Endothelial cell of umbilical vein (primary cell): ENCODE measurements at regions not wholly inside any gene's neighbourhood (a gene's known extent, or its start where the extent isn't known, plus 50 kb on each side); places are given as distances from the start of the nearest gene placed in this dataset.
"Not testable (repeated sequence)": the region's sequence is repeated elsewhere in the genome, so short reads cannot be mapped to it uniquely, and the experiment has no call there.

Source experiments
- CTCF ChIP-seq, 2 donors: IDR thresholded peaks; 1 replicate in 1 of 2; 2 replicates in 1 of 2; pipeline ENCODE4 v1.5.1; 2011; ENCODE audit warnings: low read length in 2 of 2, mild to moderate bottlenecking in 2 of 2, moderate library complexity in 2 of 2, control low read depth in 1 of 2, inconsistent platforms in 1 of 2, low read depth in 1 of 2; ENCODE audit not compliant: insufficient read depth in 1 of 2; ENCODE audit errors: extremely low read depth in 1 of 2
- EZH2 ChIP-seq: IDR thresholded peaks from 2 replicates; pipeline ENCODE4 v1.6.1; 2012; ENCODE audit warnings: borderline replicate concordance, low read depth, mild to moderate bottlenecking, moderate library complexity, low read length, inconsistent platforms; ENCODE audit not compliant: severe bottlenecking
- GATA2 ChIP-seq: IDR thresholded peaks from 2 replicates; pipeline ENCODE4 v1.7.0; 2011; ENCODE audit warnings: low read depth, mild to moderate bottlenecking, moderate library complexity, mixed read lengths, low read length; ENCODE audit not compliant: insufficient read length, insufficient read depth
- JUN ChIP-seq: IDR thresholded peaks from 2 replicates; pipeline ENCODE4 v1.6.1; 2011; ENCODE audit warnings: borderline replicate concordance, low read depth; ENCODE audit not compliant: insufficient read length, insufficient read depth
- MYC ChIP-seq: IDR thresholded peaks from one replicate; pipeline ENCODE4 v1.6.1; 2011; ENCODE audit warnings: mild to moderate bottlenecking, low read depth, low read length
- POLR2A ChIP-seq: IDR thresholded peaks from 2 replicates; pipeline ENCODE4 v1.6.1; 2012; ENCODE audit warnings: low read depth, mild to moderate bottlenecking, control low read depth, low read length
- POLR2AphosphoS5 ChIP-seq: IDR thresholded peaks from 2 replicates; pipeline ENCODE4 v1.6.1; 2012; ENCODE audit warnings: low read depth, mild to moderate bottlenecking, control low read depth, low read length, moderate library complexity; ENCODE audit not compliant: insufficient read depth

GRCh38 chr15:20269956-20270355 lies 271.6 kb downstream of the GOLGA6L6 start:
- not testable (repeated sequence) for TF ChIP-seq POLR2A; EZH2; POLR2AphosphoS5; CTCF (IDR thresholded peaks at IDR 0.05; ENCODE audit: extremely low read depth in 1 of 2, insufficient read depth in 1 of 2, low read depth in 1 of 2, low read length in 2 of 2); GATA2; JUN; MYC
